GM12865 (cell line): ENCODE measurements at regions not wholly inside any gene's neighbourhood (a gene's known extent, or its start where the extent isn't known, plus 50 kb on each side); places are given as distances from the start of the nearest gene placed in this dataset.

Experiments
- DNase-seq: peaks from one replicate; pipeline ENCODE4 v3.0.0; 2010; ENCODE audit warnings: low read depth
- H3K4me3 ChIP-seq: 2 replicates; pipeline ENCODE4 v1.5.1; 2011; ENCODE audit warnings: mild to moderate bottlenecking, low read depth, low read length, control low read depth
- CTCF ChIP-seq: IDR thresholded peaks from 2 replicates; pipeline ENCODE4 v1.5.1; 2011; ENCODE audit warnings: low read length, control low read depth, low read depth, inconsistent platforms; ENCODE audit not compliant: insufficient read depth; ENCODE audit errors: missing control alignments

- H3K4me3 ChIP-seq = no peak overlapping the region
- no peak for DNase-seq
- no peak for TF ChIP-seq CTCF
Observed at GRCh38 chr9:99385814-99386279, 163.8 kb downstream of the SEC61B start.

- no peak for TF ChIP-seq CTCF
- DNase-seq = no peak
- no peak overlapping the region for H3K4me3 ChIP-seq
Observed at GRCh38 chr9:99387431-99387830, 165.3 kb downstream of the SEC61B start.

GRCh38 chr9:99389087-99390033 lies 167.3 kb downstream of the SEC61B start:
- DNase-seq = no peak
- no peak for TF ChIP-seq CTCF
- H3K4me3 ChIP-seq = no peak overlapping the region

GRCh38 chr9:99391937-99392594 lies 170.0 kb downstream of the SEC61B start:
- no peak overlapping the region for H3K4me3 ChIP-seq
- TF ChIP-seq CTCF = no peak
- no peak for DNase-seq

- DNase-seq = no peak
- H3K4me3 ChIP-seq = no peak overlapping the region
- TF ChIP-seq CTCF = no peak
Observed at GRCh38 chr9:99392986-99393385, 170.9 kb downstream of the SEC61B start.

GRCh38 chr9:99393993-99394392 lies 171.9 kb downstream of the SEC61B start:
- DNase-seq = no peak
- no peak overlapping the region for H3K4me3 ChIP-seq
- no peak for TF ChIP-seq CTCF
